ENCODE measurements at regions not wholly inside any gene's neighbourhood (a gene's known extent, or its start where the extent isn't known, plus 50 kb on each side); places are given as distances from the start of the nearest gene placed in this dataset.

DNA sequence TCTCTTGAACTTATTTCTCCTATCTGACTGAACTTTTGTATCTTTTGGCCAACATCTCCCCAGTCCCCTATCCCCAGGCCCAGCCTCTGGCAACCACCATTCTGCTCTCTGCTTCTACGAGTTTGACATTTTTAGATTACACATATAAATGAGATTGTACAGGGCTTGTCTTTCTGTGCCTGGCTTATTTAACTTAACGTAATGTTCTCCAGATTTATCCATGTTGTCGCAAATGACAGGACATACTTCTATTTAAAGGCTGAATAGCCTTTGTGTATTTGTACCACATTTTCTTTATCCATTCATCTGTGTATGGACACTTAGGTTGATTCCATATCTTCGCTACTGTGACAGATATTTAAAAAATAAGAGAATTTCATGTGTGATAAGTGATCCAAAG, 98.6 kb downstream of the LSMEM1 start:
- TF ChIP-seq, protein P1, sequence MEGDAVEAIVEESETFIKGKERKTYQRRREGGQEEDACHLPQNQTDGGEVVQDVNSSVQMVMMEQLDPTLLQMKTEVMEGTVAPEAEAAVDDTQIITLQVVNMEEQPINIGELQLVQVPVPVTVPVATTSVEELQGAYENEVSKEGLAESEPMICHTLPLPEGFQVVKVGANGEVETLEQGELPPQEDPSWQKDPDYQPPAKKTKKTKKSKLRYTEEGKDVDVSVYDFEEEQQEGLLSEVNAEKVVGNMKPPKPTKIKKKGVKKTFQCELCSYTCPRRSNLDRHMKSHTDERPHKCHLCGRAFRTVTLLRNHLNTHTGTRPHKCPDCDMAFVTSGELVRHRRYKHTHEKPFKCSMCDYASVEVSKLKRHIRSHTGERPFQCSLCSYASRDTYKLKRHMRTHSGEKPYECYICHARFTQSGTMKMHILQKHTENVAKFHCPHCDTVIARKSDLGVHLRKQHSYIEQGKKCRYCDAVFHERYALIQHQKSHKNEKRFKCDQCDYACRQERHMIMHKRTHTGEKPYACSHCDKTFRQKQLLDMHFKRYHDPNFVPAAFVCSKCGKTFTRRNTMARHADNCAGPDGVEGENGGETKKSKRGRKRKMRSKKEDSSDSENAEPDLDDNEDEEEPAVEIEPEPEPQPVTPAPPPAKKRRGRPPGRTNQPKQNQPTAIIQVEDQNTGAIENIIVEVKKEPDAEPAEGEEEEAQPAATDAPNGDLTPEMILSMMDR (IDR thresholded peaks at IDR 0.05): no peak
- TF ChIP-seq POLR2AphosphoS5 (IDR thresholded peaks at IDR 0.05): no peak
- no peak for TF ChIP-seq EP300 (IDR thresholded peaks at IDR 0.05)

Measured in suprapubic skin (tissue), 4 donors.